Activated CD4-positive, alpha-beta T cell treated with anti-CD3 and anti-CD28 coated beads, Interleukin-2, Interleukin-6, amounts not matched to agents 100 ng/mL and 50 ng/mL, durations not matched to agents 16 hours and 8 hours (primary cell): ENCODE measurements at regions not wholly inside any gene's neighbourhood (a gene's known extent, or its start where the extent isn't known, plus 50 kb on each side); places are given as distances from the start of the nearest gene placed in this dataset.
"Not testable (repeated sequence)": the region's sequence is repeated elsewhere in the genome, so short reads cannot be mapped to it uniquely, and the experiment has no call there.

ENCODE experiments used
- DNase-seq: peaks from one replicate; pipeline ENCODE4 v3.0.0-alpha.2; 2020

DNA sequence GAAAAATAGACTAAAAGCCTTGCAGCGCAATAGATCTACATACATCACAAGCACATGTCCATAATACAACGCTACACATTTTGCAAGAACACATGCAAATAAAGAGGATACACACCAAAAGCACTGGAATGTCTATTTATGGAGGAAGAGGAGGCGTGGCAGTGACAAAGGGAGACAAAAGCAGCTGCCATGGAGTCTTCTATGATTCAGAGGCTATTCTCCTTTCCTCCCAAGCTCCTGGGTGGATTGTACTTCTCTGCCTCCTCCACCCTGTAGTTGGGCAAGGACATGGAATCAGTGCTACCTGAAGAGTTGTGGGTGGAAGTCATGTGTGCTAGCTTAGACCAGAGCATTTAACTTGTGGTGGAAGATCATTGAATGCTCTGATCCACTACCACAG, 57.9 kb upstream of the ABHD2 start:
- no peak for DNase-seq

DNA sequence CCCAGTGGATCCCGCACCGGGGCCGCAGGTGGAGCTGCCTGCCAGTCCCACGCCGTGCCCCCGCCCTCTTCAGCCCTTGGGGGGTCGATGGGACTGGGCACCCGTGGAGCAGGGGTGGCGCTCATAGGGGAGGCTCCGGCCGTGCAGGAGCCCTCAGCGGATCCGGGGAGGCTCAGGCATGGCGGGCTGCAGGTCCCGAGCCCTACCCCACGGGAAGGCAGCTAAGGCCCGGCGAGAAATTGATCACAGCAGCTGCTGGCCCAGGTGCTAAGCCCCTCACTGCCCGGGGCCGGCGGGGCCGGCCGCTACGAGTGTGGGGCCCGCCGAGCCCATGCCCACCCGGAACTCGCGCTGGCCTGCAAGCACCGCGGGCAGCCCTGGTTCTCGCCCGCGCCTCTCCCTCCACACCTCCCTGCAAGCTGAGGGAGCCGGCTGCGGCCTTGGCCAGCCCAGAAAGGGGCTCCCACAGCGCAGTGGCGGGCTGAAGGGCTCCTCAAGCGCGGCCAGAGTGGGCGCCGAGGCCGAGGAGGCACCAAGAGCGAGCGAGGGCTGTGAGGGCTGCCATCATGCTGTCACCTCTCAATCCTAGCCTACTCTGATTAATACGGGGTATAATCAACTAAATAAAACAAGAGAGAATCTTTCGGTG, 56.5 kb upstream of the ABHD2 start:
- DNase-seq = not testable (repeated sequence)

DNA sequence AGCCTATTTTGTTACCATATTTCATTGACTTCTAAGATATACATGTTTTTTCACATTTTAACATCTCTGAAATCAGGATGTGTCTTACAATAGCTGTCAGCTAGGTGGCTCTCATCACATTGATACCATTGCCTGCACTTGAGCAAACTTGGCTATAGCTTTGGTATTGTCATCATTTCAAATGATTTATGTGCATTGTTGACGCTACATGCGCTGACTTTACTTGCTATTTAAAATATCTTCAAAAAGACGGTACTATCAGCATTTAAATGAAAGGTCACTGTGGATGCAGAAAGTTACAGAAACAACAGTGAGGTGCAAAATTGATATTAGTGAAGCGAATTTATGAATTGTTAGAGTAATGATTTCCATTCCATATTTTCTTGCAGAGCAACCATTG, 54.0 kb upstream of the ABHD2 start:
- no peak for DNase-seq

- no peak for DNase-seq
Observed at GRCh38 chr15:89035150-89035549, 53.1 kb upstream of the ABHD2 start.

DNA sequence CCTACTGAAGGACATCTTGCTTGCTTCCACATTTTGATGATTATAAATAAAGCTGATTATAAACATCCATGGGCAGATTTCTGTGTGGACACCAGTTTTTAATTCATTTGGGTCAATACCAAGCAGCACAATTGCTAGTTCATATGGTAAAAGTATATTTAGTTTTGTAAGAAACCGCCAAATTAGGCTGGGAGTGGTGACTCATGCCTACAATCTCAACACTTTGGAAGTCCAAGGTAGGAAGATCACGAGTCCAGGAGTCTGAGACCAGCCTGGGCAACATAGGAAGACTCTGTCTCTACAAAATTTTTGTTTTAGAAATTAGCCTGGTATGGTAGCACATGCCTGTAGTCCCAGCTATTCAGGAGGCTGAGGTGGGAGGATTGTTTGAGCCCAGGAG, 52.6 kb upstream of the ABHD2 start:
- DNase-seq = no peak

GRCh38 chr15:89038146-89038545, 50.1 kb upstream of the ABHD2 start:
- no peak for DNase-seq
